ENCODE measurements at regions not wholly inside any gene's neighbourhood (a gene's known extent, or its start where the extent isn't known, plus 50 kb on each side); places are given as distances from the start of the nearest gene placed in this dataset.

DNA sequence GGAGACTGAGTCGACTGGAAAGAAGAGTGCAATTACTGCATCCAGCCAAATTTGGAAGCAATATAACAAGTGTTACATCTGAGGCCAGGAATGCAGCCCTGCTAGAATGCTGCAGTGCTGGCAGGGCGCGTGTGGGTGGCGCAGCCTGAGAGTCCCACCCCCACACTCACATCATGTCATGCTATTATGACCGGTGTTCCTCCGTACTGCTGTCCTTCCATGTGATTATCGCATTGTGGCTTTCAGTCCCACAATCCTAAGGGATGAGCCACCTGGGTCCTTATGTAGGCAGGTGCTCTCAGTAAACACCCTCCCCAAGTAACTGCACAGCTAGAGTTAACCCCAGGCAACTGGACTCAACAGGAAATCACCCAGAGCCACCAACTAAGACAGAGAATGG is 122.6 kb upstream of the CPEB2 start:
- DNase-seq (ENCODE audit: low read depth, low spot score): no peak
- Histone ChIP-seq H3K9me1 (ENCODE audit: control insufficient read depth, extremely low read depth, insufficient read depth, low read length) (no peaks in the 10 kb centered on the region), H3K4me1 (ENCODE audit: control insufficient read depth, extremely low read depth, insufficient read depth, low read length) (peaks cover 23% of the 10 kb centered on the region), H3K79me2 (ENCODE audit: control insufficient read depth, insufficient read depth, low read length) (no peaks in the 10 kb centered on the region), H3K36me3 (ENCODE audit: control insufficient read depth in 2 of 2, extremely low read depth in 1 of 2, insufficient read depth in 2 of 2, low read length in 2 of 2) (no peaks in the 10 kb centered on the region), H2AFZ (ENCODE audit: control insufficient read depth, low read length) (no peak overlapping the region), H3K27me3 (ENCODE audit: control insufficient read depth, extremely low read depth, insufficient read depth, low read length) (no peaks in the 10 kb centered on the region), H4K20me1 (ENCODE audit: control insufficient read depth, extremely low read depth, insufficient read depth, low read length) (no peaks in the 10 kb centered on the region), H3K27ac (ENCODE audit: control insufficient read depth, insufficient read depth, low read length) (peak overlapping the region; percentile 42), H3K9ac (ENCODE audit: control insufficient read depth, extremely low read depth, insufficient read depth, low read length) (no peak overlapping the region), H3K4me3 (ENCODE audit: control insufficient read depth in 2 of 3, extremely low read depth in 1 of 3, insufficient read depth in 2 of 3, low read depth in 1 of 3, low read length in 3 of 3) (no peak overlapping the region), H3K9me3 (ENCODE audit: control insufficient read depth, low read depth, low read length) (no peaks in the 10 kb centered on the region), H3K4me2 (ENCODE audit: control insufficient read depth, extremely low read depth, insufficient read depth, low read depth, low read length) (peak overlapping the region; percentile 72)
- TF ChIP-seq, protein P1, sequence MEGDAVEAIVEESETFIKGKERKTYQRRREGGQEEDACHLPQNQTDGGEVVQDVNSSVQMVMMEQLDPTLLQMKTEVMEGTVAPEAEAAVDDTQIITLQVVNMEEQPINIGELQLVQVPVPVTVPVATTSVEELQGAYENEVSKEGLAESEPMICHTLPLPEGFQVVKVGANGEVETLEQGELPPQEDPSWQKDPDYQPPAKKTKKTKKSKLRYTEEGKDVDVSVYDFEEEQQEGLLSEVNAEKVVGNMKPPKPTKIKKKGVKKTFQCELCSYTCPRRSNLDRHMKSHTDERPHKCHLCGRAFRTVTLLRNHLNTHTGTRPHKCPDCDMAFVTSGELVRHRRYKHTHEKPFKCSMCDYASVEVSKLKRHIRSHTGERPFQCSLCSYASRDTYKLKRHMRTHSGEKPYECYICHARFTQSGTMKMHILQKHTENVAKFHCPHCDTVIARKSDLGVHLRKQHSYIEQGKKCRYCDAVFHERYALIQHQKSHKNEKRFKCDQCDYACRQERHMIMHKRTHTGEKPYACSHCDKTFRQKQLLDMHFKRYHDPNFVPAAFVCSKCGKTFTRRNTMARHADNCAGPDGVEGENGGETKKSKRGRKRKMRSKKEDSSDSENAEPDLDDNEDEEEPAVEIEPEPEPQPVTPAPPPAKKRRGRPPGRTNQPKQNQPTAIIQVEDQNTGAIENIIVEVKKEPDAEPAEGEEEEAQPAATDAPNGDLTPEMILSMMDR (optimal IDR thresholded peaks at IDR 0.05 in 1 of 3, IDR thresholded peaks at IDR 0.05 in 1 of 3, conservative IDR thresholded peaks at IDR 0.05 in 1 of 3; ENCODE audit: extremely low read depth in 1 of 3, insufficient read depth in 2 of 3, low read length in 3 of 3): no peak
- TF ChIP-seq EZH2 (IDR thresholded peaks at IDR 0.05; ENCODE audit: low read length): no peak
- dilution Hi-C loops (cut with MboI; ENCODE audit: extremely low pct_ligation_motif_present, low sequenced_read_pairs): no loop called here
- FAIRE-seq: peak; percentile 67

DNA sequence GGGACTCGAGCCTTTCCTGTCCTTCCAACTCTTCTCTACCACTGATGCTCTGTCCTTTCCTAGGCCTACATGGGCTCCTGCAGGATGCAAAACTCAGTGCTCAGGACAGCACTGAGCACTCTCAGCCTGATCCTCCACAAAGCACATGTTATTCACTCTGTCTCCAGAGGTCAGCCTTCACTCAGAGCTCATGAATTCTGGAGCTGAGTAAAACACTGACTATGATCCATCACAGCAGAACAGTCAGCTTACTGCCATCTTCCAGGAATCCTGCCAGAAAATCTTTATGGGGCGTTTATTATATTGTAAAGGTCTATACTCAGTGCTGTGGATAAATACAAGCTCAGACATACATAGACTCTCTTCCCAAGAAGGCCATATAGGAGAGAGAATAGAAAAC is 121.5 kb upstream of the CPEB2 start:
- FAIRE-seq: no peak
- dilution Hi-C loops (cut with MboI; ENCODE audit: extremely low pct_ligation_motif_present, low sequenced_read_pairs): no loop called here
- H3K4me3 ChIP-seq (ENCODE audit: control insufficient read depth in 2 of 3, extremely low read depth in 1 of 3, insufficient read depth in 2 of 3, low read depth in 1 of 3, low read length in 3 of 3): no peak overlapping the region
- H3K27me3 ChIP-seq (ENCODE audit: control insufficient read depth, extremely low read depth, insufficient read depth, low read length): no peaks in the 10 kb centered on the region
- H4K20me1 ChIP-seq (ENCODE audit: control insufficient read depth, extremely low read depth, insufficient read depth, low read length): no peaks in the 10 kb centered on the region
- no peaks in the 10 kb centered on the region for H3K9me1 ChIP-seq (ENCODE audit: control insufficient read depth, extremely low read depth, insufficient read depth, low read length)
- no peak overlapping the region for H2AFZ ChIP-seq (ENCODE audit: control insufficient read depth, low read length)
- no peaks in the 10 kb centered on the region for H3K79me2 ChIP-seq (ENCODE audit: control insufficient read depth, insufficient read depth, low read length)
- no peak for DNase-seq (ENCODE audit: low read depth, low spot score)
- peaks cover 23% of the 10 kb centered on the region for H3K4me1 ChIP-seq (ENCODE audit: control insufficient read depth, extremely low read depth, insufficient read depth, low read length)
- H3K4me2 ChIP-seq (ENCODE audit: control insufficient read depth, extremely low read depth, insufficient read depth, low read depth, low read length): no peak overlapping the region
- H3K36me3 ChIP-seq (ENCODE audit: control insufficient read depth in 2 of 2, extremely low read depth in 1 of 2, insufficient read depth in 2 of 2, low read length in 2 of 2): no peaks in the 10 kb centered on the region
- H3K9ac ChIP-seq (ENCODE audit: control insufficient read depth, extremely low read depth, insufficient read depth, low read length): no peak overlapping the region
- TF ChIP-seq, protein P1 (optimal IDR thresholded peaks at IDR 0.05 in 1 of 3, IDR thresholded peaks at IDR 0.05 in 1 of 3, conservative IDR thresholded peaks at IDR 0.05 in 1 of 3; ENCODE audit: extremely low read depth in 1 of 3, insufficient read depth in 2 of 3, low read length in 3 of 3): peak in 1 of 3 experiments; percentile 36
- TF ChIP-seq EZH2 (IDR thresholded peaks at IDR 0.05; ENCODE audit: low read length): no peak
- H3K9me3 ChIP-seq (ENCODE audit: control insufficient read depth, low read depth, low read length): no peaks in the 10 kb centered on the region
- no peak overlapping the region for H3K27ac ChIP-seq (ENCODE audit: control insufficient read depth, insufficient read depth, low read length)
